ENCODE measurements at regions not wholly inside any gene's neighbourhood (a gene's known extent, or its start where the extent isn't known, plus 50 kb on each side); places are given as distances from the start of the nearest gene placed in this dataset.

GRCh38 chr4:181637186-181638105 lies 605.8 kb upstream of the TENM3 start:
- H3K4me3 ChIP-seq (ENCODE audit: low read length): no peak overlapping the region
- TF ChIP-seq, protein P1, sequence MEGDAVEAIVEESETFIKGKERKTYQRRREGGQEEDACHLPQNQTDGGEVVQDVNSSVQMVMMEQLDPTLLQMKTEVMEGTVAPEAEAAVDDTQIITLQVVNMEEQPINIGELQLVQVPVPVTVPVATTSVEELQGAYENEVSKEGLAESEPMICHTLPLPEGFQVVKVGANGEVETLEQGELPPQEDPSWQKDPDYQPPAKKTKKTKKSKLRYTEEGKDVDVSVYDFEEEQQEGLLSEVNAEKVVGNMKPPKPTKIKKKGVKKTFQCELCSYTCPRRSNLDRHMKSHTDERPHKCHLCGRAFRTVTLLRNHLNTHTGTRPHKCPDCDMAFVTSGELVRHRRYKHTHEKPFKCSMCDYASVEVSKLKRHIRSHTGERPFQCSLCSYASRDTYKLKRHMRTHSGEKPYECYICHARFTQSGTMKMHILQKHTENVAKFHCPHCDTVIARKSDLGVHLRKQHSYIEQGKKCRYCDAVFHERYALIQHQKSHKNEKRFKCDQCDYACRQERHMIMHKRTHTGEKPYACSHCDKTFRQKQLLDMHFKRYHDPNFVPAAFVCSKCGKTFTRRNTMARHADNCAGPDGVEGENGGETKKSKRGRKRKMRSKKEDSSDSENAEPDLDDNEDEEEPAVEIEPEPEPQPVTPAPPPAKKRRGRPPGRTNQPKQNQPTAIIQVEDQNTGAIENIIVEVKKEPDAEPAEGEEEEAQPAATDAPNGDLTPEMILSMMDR (conservative IDR thresholded peaks at IDR 0.05; ENCODE audit: low read length): no peak
- peak; percentile 73 for DNase-seq (ENCODE audit: low read depth)

GRCh38 chr4:181643466-181643865 lies 599.7 kb upstream of the TENM3 start:
- TF ChIP-seq, protein P1 (conservative IDR thresholded peaks at IDR 0.05; ENCODE audit: low read length): no peak
- no peak overlapping the region for H3K4me3 ChIP-seq (ENCODE audit: low read length)
- no peak for DNase-seq (ENCODE audit: low read depth)

DNA sequence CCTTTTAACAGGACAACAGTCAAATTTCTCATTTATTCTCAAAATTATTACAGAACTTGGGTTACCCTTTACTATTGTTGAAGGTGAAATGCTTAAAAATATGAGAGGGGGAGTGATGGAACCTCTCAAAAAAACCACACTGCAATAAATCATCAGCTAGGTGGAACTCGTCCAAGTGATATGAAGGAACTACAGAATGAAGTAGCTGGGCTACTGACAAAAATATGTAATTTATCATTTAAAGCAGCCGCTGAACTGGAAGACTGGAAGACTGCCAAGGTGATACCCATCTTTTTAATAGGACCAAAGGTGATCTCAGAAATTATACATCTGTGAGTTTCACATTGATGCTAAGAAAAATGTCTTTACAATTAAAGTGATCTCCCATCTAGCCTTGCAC lies 597.7 kb upstream of the TENM3 start:
- H3K4me3 ChIP-seq (ENCODE audit: low read length): no peak overlapping the region
- TF ChIP-seq, protein P1 (conservative IDR thresholded peaks at IDR 0.05; ENCODE audit: low read length): no peak
- no peak for DNase-seq (ENCODE audit: low read depth)

GRCh38 chr4:181646864-181647263 lies 596.3 kb upstream of the TENM3 start:
- DNase-seq (ENCODE audit: low read depth): peak; percentile 28
- H3K4me3 ChIP-seq (ENCODE audit: low read length): no peak overlapping the region
- TF ChIP-seq, protein P1 (conservative IDR thresholded peaks at IDR 0.05; ENCODE audit: low read length): no peak

DNA sequence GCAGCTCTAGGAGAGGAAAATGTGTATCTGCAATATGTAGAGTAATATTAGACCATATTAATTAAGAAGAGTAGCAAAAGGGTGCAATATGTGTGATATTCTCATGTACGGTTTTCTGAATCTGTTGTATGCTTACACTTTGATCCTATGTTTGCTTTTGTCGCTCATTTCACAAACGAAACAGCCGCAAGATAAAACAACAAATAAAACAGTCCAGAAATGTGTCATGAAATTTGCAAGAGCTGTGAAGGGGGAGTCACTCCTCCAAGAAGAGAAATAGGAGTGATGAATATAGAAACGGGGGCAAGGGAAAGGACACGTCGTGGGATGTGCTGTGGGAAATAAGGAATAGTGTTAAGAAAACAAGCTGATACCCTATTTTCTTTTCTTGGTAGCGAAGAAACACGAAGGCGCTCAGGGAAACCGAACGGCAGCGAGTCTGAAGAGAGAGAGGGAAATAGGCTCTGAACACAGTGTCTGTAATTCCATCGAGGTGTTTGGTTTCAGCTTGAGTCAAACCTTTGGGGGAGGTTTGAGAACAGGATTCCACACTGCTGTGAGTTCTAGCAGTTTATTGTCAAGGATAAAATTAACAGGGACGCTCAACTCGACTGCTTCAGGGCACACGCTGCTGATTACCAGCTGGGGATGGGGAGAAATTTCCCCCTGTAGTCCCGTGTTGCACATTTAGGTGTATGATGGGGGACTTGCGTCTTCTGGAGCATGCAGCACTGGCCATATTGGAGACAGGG lies 595.6 kb upstream of the TENM3 start:
- TF ChIP-seq, protein P1 (conservative IDR thresholded peaks at IDR 0.05; ENCODE audit: low read length): no peak
- peak; percentile 24 for DNase-seq (ENCODE audit: low read depth)

GRCh38 chr4:181650033-181650825 lies 593.0 kb upstream of the TENM3 start:
- peak; percentile 27 for DNase-seq (ENCODE audit: low read depth)

More for the DNA sequence above, 595.6 kb upstream of the TENM3 start:
- peak overlapping the region; percentile 28 for H3K4me3 ChIP-seq (ENCODE audit: low read length)

More at GRCh38 chr4:181650033-181650825, 593.0 kb upstream of the TENM3 start:
- TF ChIP-seq, protein P1 (conservative IDR thresholded peaks at IDR 0.05; ENCODE audit: low read length): no peak
- no peak overlapping the region for H3K4me3 ChIP-seq (ENCODE audit: low read length)
